Endothelial cell of umbilical vein (primary cell): ENCODE measurements at regions not wholly inside any gene's neighbourhood (a gene's known extent, or its start where the extent isn't known, plus 50 kb on each side); places are given as distances from the start of the nearest gene placed in this dataset.

Experiments
- CTCF ChIP-seq, 2 donors: IDR thresholded peaks; 1 replicate in 1 of 2; 2 replicates in 1 of 2; pipeline ENCODE4 v1.5.1; 2011; ENCODE audit warnings: low read length in 2 of 2, mild to moderate bottlenecking in 2 of 2, moderate library complexity in 2 of 2, control low read depth in 1 of 2, inconsistent platforms in 1 of 2, low read depth in 1 of 2; ENCODE audit not compliant: insufficient read depth in 1 of 2; ENCODE audit errors: extremely low read depth in 1 of 2
- MAX ChIP-seq: IDR thresholded peaks from 2 replicates; pipeline ENCODE4 v1.6.1; 2011; ENCODE audit not compliant: insufficient read depth, insufficient read length
- POLR2A ChIP-seq: IDR thresholded peaks from 2 replicates; pipeline ENCODE4 v1.6.1; 2012; ENCODE audit warnings: low read depth, mild to moderate bottlenecking, control low read depth, low read length

GRCh38 chr18:63063171-63063570, 256.4 kb downstream of the BCL2 start:
- TF ChIP-seq MAX (no peak), CTCF (IDR thresholded peaks at IDR 0.05; ENCODE audit: extremely low read depth in 1 of 2, insufficient read depth in 1 of 2, low read depth in 1 of 2, low read length in 2 of 2) (no peak), POLR2A (no peak)
